GM21717 (cell line): ENCODE measurements at regions not wholly inside any gene's neighbourhood (a gene's known extent, or its start where the extent isn't known, plus 50 kb on each side); places are given as distances from the start of the nearest gene placed in this dataset.
"Not testable (repeated sequence)": the region's sequence is repeated elsewhere in the genome, so short reads cannot be mapped to it uniquely, and the experiment has no call there.

Experiments used
- ATAC-seq: cut with Tn5 transposase; IDR thresholded peaks from one replicate; pipeline ENCODE4 v1.9.1; 2021; ENCODE audit warnings: mild to moderate bottlenecking, moderate library complexity; ENCODE audit not compliant: unreplicated experiment

GRCh38 chr7:124257638-124258308, 224.9 kb upstream of the TMEM229A start:
- peak; percentile 75 for ATAC-seq

GRCh38 chr7:124255041-124255655, 222.3 kb upstream of the TMEM229A start:
- no peak for ATAC-seq

GRCh38 chr7:124254396-124254795, 221.5 kb upstream of the TMEM229A start:
- ATAC-seq = no peak

- no peak for ATAC-seq
These were observed 218.8 kb upstream of the TMEM229A start for GRCh38 chr7:124251636-124252035.

- no peak for ATAC-seq
These were observed 217.6 kb upstream of the TMEM229A start for GRCh38 chr7:124250297-124251034.

- no peak for ATAC-seq
These were observed 214.8 kb upstream of the TMEM229A start for GRCh38 chr7:124247691-124248090.

- ATAC-seq = no peak
These were observed 213.5 kb upstream of the TMEM229A start for GRCh38 chr7:124246262-124246863.

GRCh38 chr7:124244469-124244868, 211.6 kb upstream of the TMEM229A start:
- ATAC-seq = not testable (repeated sequence)

- no peak for ATAC-seq
These were observed 186.8 kb upstream of the TMEM229A start for GRCh38 chr7:124219681-124220080.

GRCh38 chr7:124208642-124209041, 175.8 kb upstream of the TMEM229A start:
- no peak for ATAC-seq

- peak; percentile 87 for ATAC-seq
These were observed 175.3 kb upstream of the TMEM229A start for GRCh38 chr7:124208173-124208572.

GRCh38 chr7:124205526-124205925, 172.7 kb upstream of the TMEM229A start:
- no peak for ATAC-seq

- no peak for ATAC-seq
These were observed 169.7 kb upstream of the TMEM229A start for GRCh38 chr7:124202546-124202945.

- ATAC-seq = no peak
These were observed 169.0 kb upstream of the TMEM229A start for GRCh38 chr7:124201768-124202349.

GRCh38 chr7:124196519-124196918, 163.7 kb upstream of the TMEM229A start:
- no peak for ATAC-seq

GRCh38 chr7:124192885-124193284, 160.0 kb upstream of the TMEM229A start:
- no peak for ATAC-seq

- ATAC-seq = no peak
These were observed 158.8 kb upstream of the TMEM229A start for GRCh38 chr7:124191713-124192112.

GRCh38 chr7:124191030-124191429, 158.2 kb upstream of the TMEM229A start:
- ATAC-seq = no peak

GRCh38 chr7:124188576-124188975, 155.7 kb upstream of the TMEM229A start:
- ATAC-seq = no peak

GRCh38 chr7:124187962-124188361, 155.1 kb upstream of the TMEM229A start:
- no peak for ATAC-seq

GRCh38 chr7:124183649-124184048, 150.8 kb upstream of the TMEM229A start:
- ATAC-seq = no peak
